ENCODE measurements at regions not wholly inside any gene's neighbourhood (a gene's known extent, or its start where the extent isn't known, plus 50 kb on each side); places are given as distances from the start of the nearest gene placed in this dataset.
"Not testable (repeated sequence)": the region's sequence is repeated elsewhere in the genome, so short reads cannot be mapped to it uniquely, and the experiment has no call there.

DNA sequence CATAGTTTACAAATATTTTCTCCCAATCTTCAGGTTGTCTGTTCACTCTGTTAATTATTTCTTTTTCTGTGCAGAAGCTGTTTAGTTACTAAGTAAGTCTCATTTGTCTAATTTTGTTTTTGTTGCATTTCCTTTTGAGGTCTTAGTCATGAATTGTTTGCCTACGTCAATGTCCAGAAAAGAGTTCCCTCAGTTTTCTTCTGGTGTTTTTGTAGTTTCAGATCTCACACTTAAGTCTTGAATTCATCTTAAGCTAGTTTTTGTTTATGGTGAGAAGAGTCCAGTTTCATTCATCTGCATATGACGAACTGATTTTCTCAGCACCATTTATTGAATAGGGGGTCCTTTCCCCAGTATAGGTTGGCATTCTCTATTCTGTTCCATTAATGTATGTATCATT is 1252.2 kb upstream of the TMEFF2 start:
- H3K27ac Mint-ChIP-seq = no peak overlapping the region
- H3K4me1 Mint-ChIP-seq (ENCODE audit: low read depth) = no peaks in the 10 kb centered on the region
- H3K27me3 Mint-ChIP-seq (ENCODE audit: low read depth) = no peaks in the 10 kb centered on the region
- no peaks in the 10 kb centered on the region for H3K36me3 Mint-ChIP-seq (ENCODE audit: low read depth)
- no peaks in the 10 kb centered on the region for H3K9me3 Mint-ChIP-seq
- intact Hi-C loops (cut with micrococcal nuclease) = no loop called here
- no peak overlapping the region for H3K4me3 Mint-ChIP-seq (ENCODE audit: low read depth)
- no peak for DNase-seq (ENCODE audit: low spot score)

DNA sequence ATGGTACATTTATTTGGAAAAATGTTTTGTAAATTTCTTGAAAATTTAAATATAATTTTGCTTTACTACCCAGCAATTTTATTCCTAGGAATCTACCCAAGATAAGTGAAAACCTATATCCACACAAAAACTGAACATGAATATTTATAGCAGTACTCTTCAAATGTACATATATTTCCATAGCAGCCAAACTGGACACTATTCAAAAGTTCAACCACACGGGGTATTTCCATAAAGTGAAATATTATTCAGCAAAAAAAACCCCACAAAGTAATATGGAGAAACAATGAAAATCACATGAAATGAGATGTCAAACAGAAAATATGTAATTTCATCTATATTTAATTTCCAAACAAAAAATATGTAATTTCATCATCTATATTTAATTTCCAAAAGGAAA is 1247.6 kb upstream of the TMEFF2 start:
- no peaks in the 10 kb centered on the region for H3K4me1 Mint-ChIP-seq (ENCODE audit: low read depth)
- H3K27me3 Mint-ChIP-seq (ENCODE audit: low read depth) = no peaks in the 10 kb centered on the region
- intact Hi-C loops (cut with micrococcal nuclease) = no loop called here
- H3K36me3 Mint-ChIP-seq (ENCODE audit: low read depth) = no peaks in the 10 kb centered on the region
- H3K4me3 Mint-ChIP-seq (ENCODE audit: low read depth) = no peak overlapping the region
- H3K27ac Mint-ChIP-seq = no peak overlapping the region
- H3K9me3 Mint-ChIP-seq = no peaks in the 10 kb centered on the region
- no peak for DNase-seq (ENCODE audit: low spot score)

DNA sequence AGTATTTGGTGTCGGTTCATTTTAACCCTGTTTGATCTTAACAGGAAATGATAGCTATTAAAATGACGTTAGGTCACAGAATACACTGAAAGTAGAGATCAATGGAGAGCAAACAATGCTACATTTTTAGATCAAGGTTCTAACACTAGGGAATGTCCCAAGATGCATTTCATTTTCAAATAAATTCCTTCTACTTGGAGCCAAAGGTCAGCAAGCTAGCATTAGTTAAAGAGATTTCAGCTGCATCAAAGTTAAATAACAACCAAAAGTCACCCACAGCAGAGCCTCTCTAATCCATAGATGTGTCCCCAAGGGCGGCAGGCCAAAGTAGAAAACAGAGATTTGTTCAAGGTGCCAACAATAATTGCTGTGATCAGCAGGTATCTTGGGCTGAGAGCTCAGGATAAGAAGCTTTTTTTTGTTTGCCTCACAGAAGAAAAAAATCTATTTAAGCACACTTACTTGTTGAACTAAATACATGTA is 1233.6 kb upstream of the TMEFF2 start:
- H3K4me3 Mint-ChIP-seq (ENCODE audit: low read depth) = no peak overlapping the region
- no peak for DNase-seq (ENCODE audit: low spot score)
- no peaks in the 10 kb centered on the region for H3K9me3 Mint-ChIP-seq
- no peak overlapping the region for H3K27ac Mint-ChIP-seq
- H3K4me1 Mint-ChIP-seq (ENCODE audit: low read depth) = no peaks in the 10 kb centered on the region
- intact Hi-C loops (cut with micrococcal nuclease) = no loop called here
- H3K27me3 Mint-ChIP-seq (ENCODE audit: low read depth) = no peaks in the 10 kb centered on the region
- H3K36me3 Mint-ChIP-seq (ENCODE audit: low read depth) = no peaks in the 10 kb centered on the region

DNA sequence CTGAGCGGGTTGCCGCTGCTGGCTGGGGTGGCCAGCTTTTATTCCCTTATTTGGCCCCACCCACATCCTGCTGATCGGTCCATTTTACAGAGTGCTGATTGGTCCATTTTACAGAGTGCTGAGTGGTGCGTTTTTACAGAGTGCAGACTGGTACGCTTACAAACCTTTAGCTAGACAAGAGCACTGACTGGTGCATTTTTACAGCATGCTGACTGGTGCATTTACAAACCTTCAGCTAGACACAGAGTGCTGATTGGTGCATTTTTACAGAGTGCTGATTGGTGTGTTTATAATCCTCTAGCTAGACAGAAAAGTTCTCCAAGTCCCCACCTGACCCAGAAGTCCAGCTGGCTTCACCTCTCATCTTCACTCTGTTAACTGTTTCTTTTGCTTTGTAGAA is 1217.6 kb upstream of the TMEFF2 start:
- H3K27me3 Mint-ChIP-seq (ENCODE audit: low read depth); H3K4me1 Mint-ChIP-seq (ENCODE audit: low read depth); H3K4me3 Mint-ChIP-seq (ENCODE audit: low read depth); DNase-seq (ENCODE audit: low spot score); H3K27ac Mint-ChIP-seq; intact Hi-C loops (cut with micrococcal nuclease); H3K36me3 Mint-ChIP-seq (ENCODE audit: low read depth); H3K9me3 Mint-ChIP-seq: not testable (repeated sequence)

DNA sequence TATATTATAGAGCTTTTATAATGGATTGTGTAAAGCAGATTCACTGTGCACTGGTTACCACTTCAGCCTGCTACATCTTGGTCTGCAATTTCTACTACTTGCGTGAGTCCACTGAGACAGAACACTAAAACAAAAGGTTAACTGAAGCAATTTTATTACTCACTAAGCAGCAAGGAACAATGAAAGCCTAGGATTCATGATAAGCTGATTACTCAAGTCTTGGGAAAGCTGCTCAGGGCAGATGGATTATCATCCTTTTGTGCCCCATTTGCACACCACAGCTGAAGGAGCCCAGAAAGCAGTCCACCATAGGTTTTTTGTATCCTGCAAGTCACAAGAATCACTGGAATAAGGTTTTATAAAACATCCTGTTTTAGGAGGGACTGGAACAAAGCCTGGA is 1215.2 kb upstream of the TMEFF2 start:
- peaks cover 6% of the 10 kb centered on the region for H3K9me3 Mint-ChIP-seq
- no peak overlapping the region for H3K4me3 Mint-ChIP-seq (ENCODE audit: low read depth)
- no peaks in the 10 kb centered on the region for H3K27me3 Mint-ChIP-seq (ENCODE audit: low read depth)
- no peak overlapping the region for H3K27ac Mint-ChIP-seq
- no peak for DNase-seq (ENCODE audit: low spot score)
- H3K4me1 Mint-ChIP-seq (ENCODE audit: low read depth) = no peaks in the 10 kb centered on the region
- no peaks in the 10 kb centered on the region for H3K36me3 Mint-ChIP-seq (ENCODE audit: low read depth)
- intact Hi-C loops (cut with micrococcal nuclease) = no loop called here

DNA sequence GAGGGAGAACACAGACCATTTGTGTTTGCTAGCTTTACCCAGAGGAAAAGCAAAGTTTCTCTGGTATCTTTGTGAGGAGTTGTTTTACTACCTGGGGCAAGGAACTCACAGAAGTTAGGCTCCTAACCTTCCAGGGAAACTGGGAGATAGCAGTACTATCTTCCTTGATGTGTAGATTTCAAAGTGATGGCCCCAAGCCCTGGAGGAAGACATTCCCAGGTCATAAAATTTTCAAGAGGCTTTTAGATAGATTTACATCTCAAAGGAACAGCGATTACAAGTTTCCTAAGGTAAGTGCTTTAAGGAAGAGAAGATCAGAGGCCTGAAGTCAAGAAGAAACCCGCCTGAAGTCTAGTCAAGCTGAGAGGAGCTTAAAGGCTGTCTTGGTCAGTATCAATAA is 1187.8 kb upstream of the TMEFF2 start:
- no peaks in the 10 kb centered on the region for H3K4me1 Mint-ChIP-seq (ENCODE audit: low read depth)
- no peaks in the 10 kb centered on the region for H3K27me3 Mint-ChIP-seq (ENCODE audit: low read depth)
- no peak overlapping the region for H3K27ac Mint-ChIP-seq
- no peaks in the 10 kb centered on the region for H3K36me3 Mint-ChIP-seq (ENCODE audit: low read depth)
- no peaks in the 10 kb centered on the region for H3K9me3 Mint-ChIP-seq
- no peak for DNase-seq (ENCODE audit: low spot score)
- intact Hi-C loops (cut with micrococcal nuclease) = no loop called here
- H3K4me3 Mint-ChIP-seq (ENCODE audit: low read depth) = no peak overlapping the region

DNA sequence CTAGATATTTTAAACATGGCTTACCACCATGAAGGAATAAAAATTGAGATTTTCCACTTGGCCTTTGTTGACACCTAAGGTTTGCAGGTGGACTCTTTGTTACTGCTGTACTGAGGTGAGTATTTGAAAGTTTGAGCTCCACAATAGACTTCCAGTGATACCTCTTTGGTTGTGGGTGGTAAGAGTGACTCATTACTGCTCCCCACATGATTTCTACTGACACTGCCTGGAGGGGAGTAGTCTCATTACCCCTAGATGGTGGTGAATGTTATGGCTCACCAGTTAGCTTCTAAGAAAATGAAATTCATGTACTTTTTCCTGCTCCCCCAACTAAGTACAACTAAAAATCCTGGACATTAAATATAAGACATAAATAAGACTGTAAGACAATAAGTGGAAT is 1183.1 kb upstream of the TMEFF2 start:
- H3K27me3 Mint-ChIP-seq (ENCODE audit: low read depth) = no peaks in the 10 kb centered on the region
- no peak for DNase-seq (ENCODE audit: low spot score)
- no peaks in the 10 kb centered on the region for H3K36me3 Mint-ChIP-seq (ENCODE audit: low read depth)
- intact Hi-C loops (cut with micrococcal nuclease) = no loop called here
- no peaks in the 10 kb centered on the region for H3K9me3 Mint-ChIP-seq
- H3K27ac Mint-ChIP-seq = no peak overlapping the region
- no peaks in the 10 kb centered on the region for H3K4me1 Mint-ChIP-seq (ENCODE audit: low read depth)
- no peak overlapping the region for H3K4me3 Mint-ChIP-seq (ENCODE audit: low read depth)

DNA sequence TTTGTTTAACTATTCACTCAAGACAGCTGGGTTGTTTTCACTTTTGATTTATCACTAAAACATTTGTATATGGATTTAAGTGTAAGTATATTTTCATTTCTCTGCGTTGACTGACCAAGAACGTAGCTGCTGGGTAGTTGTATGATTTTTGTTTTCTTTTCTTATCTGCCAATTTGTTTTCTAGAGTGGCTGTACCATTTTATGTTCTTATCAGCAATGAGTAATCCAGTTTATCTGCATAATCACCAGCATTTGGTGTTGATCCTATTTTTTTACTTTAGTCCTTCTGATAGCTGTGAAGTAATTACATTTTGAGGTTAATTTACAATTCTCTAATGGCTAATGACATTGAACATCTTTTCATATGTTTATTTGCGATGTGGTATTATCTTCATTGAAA is 1178.4 kb upstream of the TMEFF2 start:
- intact Hi-C loops (cut with micrococcal nuclease) = no loop called here
- Mint-ChIP-seq H3K36me3 (ENCODE audit: low read depth) (no peaks in the 10 kb centered on the region), H3K4me1 (ENCODE audit: low read depth) (no peaks in the 10 kb centered on the region), H3K27ac (no peak overlapping the region), H3K27me3 (ENCODE audit: low read depth) (no peaks in the 10 kb centered on the region), H3K9me3 (no peaks in the 10 kb centered on the region), H3K4me3 (ENCODE audit: low read depth) (no peak overlapping the region)
- no peak for DNase-seq (ENCODE audit: low spot score)

DNA sequence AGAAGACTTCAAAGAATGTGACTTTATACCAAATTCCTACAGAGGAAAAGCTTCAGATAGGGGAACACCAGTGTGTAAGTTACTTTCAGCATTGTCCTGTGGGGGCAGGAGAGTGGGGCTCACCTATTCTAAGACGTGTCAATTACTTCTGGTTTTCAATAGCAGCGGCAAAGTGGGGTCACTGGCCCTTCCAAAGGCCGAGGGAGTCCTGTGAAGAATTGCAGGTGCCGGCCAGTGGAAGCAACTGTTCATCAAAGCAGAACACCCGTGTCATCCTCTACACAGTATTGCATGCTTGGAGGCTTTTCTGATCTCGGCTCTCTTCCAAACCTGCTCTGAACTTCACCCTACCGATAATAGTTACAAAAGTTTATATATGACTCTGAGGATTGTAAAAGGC is 1176.5 kb upstream of the TMEFF2 start:
- Mint-ChIP-seq H3K4me1 (ENCODE audit: low read depth) (no peaks in the 10 kb centered on the region), H3K27ac (no peak overlapping the region), H3K36me3 (ENCODE audit: low read depth) (no peaks in the 10 kb centered on the region), H3K27me3 (ENCODE audit: low read depth) (no peaks in the 10 kb centered on the region), H3K9me3 (no peaks in the 10 kb centered on the region), H3K4me3 (ENCODE audit: low read depth) (no peak overlapping the region)
- no peak for DNase-seq (ENCODE audit: low spot score)
- intact Hi-C loops (cut with micrococcal nuclease) = no loop called here

DNA sequence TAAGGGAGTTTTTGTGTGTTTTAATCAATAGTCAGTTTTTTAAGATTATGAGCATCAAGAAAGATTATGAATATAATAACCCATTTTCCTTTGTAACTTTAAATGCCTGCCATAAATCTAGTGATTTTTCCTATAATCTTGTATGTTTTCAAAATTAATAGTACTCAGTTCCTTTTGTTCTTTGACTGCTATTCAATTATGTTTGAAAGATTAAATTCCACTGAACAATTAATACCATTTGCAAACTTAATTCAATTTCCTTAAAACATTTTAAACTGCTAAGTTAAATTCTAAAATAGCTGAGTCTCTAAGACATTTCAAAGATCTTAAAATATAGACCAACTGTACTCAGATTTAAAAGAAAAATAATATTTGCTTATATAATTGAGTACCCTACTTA is 1173.9 kb upstream of the TMEFF2 start:
- H3K27ac Mint-ChIP-seq = no peak overlapping the region
- no peaks in the 10 kb centered on the region for H3K27me3 Mint-ChIP-seq (ENCODE audit: low read depth)
- DNase-seq (ENCODE audit: low spot score) = no peak
- no peaks in the 10 kb centered on the region for H3K9me3 Mint-ChIP-seq
- H3K4me1 Mint-ChIP-seq (ENCODE audit: low read depth) = no peaks in the 10 kb centered on the region
- H3K36me3 Mint-ChIP-seq (ENCODE audit: low read depth) = no peaks in the 10 kb centered on the region
- intact Hi-C loops (cut with micrococcal nuclease) = no loop called here
- H3K4me3 Mint-ChIP-seq (ENCODE audit: low read depth) = no peak overlapping the region

DNA sequence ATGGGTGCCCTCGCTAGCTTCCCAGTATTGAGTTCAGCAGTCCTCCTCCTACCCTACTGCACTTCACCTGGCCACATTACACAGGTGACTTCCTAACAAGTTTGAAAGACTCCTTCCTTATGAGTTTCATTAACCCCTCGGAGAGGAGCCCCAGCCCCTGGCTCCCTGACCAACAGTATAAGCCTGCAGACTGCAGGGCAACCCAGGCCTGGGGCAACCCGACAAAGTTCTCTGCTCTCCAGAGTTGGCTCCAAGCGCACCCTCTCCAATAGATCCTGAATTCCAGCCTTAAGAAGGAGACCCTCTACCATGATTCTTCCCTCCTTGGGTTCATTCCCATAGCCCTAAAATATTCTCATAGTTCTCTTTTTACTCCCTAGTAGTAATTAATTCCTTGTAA is 1162.8 kb upstream of the TMEFF2 start:
- DNase-seq (ENCODE audit: low spot score) = no peak
- Mint-ChIP-seq H3K4me3 (ENCODE audit: low read depth) (no peak overlapping the region), H3K27ac (no peak overlapping the region), H3K9me3 (no peaks in the 10 kb centered on the region), H3K36me3 (ENCODE audit: low read depth) (no peaks in the 10 kb centered on the region), H3K4me1 (ENCODE audit: low read depth) (no peaks in the 10 kb centered on the region), H3K27me3 (ENCODE audit: low read depth) (no peaks in the 10 kb centered on the region)
- intact Hi-C loops (cut with micrococcal nuclease) = no loop called here

DNA sequence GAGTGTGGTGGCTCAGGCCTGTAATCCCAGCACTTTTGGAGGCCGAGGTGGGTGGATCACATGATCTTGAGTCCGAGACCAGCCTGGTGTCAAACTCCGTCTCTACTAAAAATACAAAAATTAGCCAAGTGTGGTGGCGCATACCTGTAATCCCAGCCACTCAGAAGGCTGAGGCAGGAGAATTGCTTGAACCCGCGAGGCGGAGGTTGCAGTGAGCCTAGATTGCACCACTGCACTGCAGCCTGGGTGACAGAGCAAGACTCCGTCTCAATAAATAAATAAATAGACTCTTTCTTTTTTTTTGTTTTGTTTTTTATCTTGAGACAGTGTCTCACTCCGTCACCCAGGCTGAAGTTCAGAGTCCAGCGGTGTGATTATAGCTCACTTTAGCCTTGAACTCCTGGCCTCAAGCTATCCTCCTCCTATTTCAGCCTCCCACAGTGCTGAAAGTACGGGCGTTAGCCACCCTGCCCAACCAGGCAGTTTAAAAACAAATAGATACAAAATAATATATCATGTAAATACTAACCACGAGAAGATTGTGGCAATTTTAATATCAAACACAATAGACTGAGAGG is 1158.0 kb upstream of the TMEFF2 start:
- H3K27me3 Mint-ChIP-seq (ENCODE audit: low read depth); H3K27ac Mint-ChIP-seq; intact Hi-C loops (cut with micrococcal nuclease); H3K36me3 Mint-ChIP-seq (ENCODE audit: low read depth); DNase-seq (ENCODE audit: low spot score); H3K4me1 Mint-ChIP-seq (ENCODE audit: low read depth); H3K4me3 Mint-ChIP-seq (ENCODE audit: low read depth); H3K9me3 Mint-ChIP-seq: not testable (repeated sequence)

DNA sequence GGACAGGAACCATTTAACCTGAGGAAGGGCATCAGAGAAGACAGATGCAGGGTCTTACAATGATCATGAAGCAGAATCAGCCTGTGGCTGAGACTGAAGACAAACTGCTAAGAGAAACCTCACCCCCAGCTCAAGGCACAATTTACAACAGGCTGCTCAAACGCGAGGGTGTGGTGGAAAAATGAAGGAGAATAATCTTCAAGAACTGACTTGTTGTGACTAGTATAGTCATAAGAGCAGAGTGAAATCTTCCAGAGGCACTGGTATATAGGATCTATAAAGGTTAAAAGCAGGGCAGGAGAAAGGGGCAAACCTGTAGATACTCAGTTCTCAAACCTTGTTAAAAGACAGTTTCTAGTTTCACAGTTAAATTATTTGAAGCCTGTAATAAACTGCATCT is 1155.8 kb upstream of the TMEFF2 start:
- Mint-ChIP-seq H3K27ac (no peak overlapping the region), H3K4me3 (ENCODE audit: low read depth) (no peak overlapping the region), H3K36me3 (ENCODE audit: low read depth) (no peaks in the 10 kb centered on the region), H3K9me3 (no peaks in the 10 kb centered on the region), H3K4me1 (ENCODE audit: low read depth) (no peaks in the 10 kb centered on the region), H3K27me3 (ENCODE audit: low read depth) (no peaks in the 10 kb centered on the region)
- intact Hi-C loops (cut with micrococcal nuclease) = no loop called here
- DNase-seq (ENCODE audit: low spot score) = no peak

DNA sequence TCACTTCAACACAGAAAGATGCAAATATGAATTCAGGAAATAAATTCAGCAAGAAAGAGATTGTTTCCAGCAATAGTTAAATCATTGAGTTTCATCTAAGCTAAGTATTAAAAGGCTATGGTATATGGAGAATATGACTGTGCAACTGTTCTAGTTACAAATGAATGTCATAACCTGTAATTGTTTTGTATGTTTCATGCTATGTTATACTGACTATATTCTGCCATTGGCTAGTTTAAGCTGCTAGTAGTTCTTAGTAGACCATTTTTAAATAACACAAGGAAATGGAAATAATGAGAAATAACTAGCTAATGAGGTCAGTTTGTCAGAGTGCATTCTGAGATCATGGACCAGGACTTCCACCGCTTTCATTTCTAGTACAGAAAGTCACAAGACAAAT is 1154.9 kb upstream of the TMEFF2 start:
- Mint-ChIP-seq H3K36me3 (ENCODE audit: low read depth) (no peaks in the 10 kb centered on the region), H3K4me1 (ENCODE audit: low read depth) (no peaks in the 10 kb centered on the region), H3K27me3 (ENCODE audit: low read depth) (no peaks in the 10 kb centered on the region), H3K27ac (no peak overlapping the region), H3K4me3 (ENCODE audit: low read depth) (no peak overlapping the region), H3K9me3 (no peaks in the 10 kb centered on the region)
- DNase-seq (ENCODE audit: low spot score) = no peak
- intact Hi-C loops (cut with micrococcal nuclease) = no loop called here
